Mucosa of descending colon (tissue), 3 donors: ENCODE measurements at regions not wholly inside any gene's neighbourhood (a gene's known extent, or its start where the extent isn't known, plus 50 kb on each side); places are given as distances from the start of the nearest gene placed in this dataset.

Source experiments
- ATAC-seq: fragments of 200-7000 bp; cut with Tn5 transposase; one replicate; pipeline ENCODE4 v1.9.1; 2020; ENCODE audit warnings: mild to moderate bottlenecking, moderate library complexity
- DNase-seq, 3 donors: peaks; one replicate each; pipeline ENCODE4 v3.0.0-alpha.2; 2020
- H3K36me3 ChIP-seq: fragments of 200-600 bp; one replicate; pipeline ENCODE4 v1.8.0; 2021; ENCODE audit warnings: low read depth, mild to moderate bottlenecking
- H3K4me1 ChIP-seq: fragments of 200-600 bp; one replicate; pipeline ENCODE4 v1.8.0; 2021; ENCODE audit warnings: low read depth, mild to moderate bottlenecking
- H3K4me3 ChIP-seq: fragments of 200-600 bp; one replicate; pipeline ENCODE4 v1.8.0; 2021; ENCODE audit warnings: mild to moderate bottlenecking
- H3K9me3 ChIP-seq: fragments of 200-600 bp; one replicate; pipeline ENCODE4 v1.8.0; 2021; ENCODE audit warnings: mild to moderate bottlenecking
- intact Hi-C, 2 donors: fragments of 100-400 bp; cut with DNase I in 1 of 2; cut with micrococcal nuclease in 1 of 2; formaldehyde crosslinking; loops; one replicate each; pipeline versions ENCODE4 v1.11.0 to v1.11.1; 2022; cut with DNase I, micrococcal nuclease
- TF ChIP-seq, protein P1 (sequence below): fragments of 200-600 bp; IDR thresholded peaks from one replicate; pipeline ENCODE4 v1.8.0; 2022; ENCODE audit warnings: antibody characterized with exemption, mild to moderate bottlenecking
- donor health status: DM: no; HTN: no; CAD: no; lungs with moderate emphysema.
- donor health status: DM: no; HTN: no; CAD: no.
- donor health status: DM: no; HTN: yes; CAD: no.

- intact Hi-C loops, result no loop called here
- no peak for ATAC-seq
These were observed 82.2 kb upstream of the OPRM1 start for GRCh38 chr6:153956808-153957207.

DNA sequence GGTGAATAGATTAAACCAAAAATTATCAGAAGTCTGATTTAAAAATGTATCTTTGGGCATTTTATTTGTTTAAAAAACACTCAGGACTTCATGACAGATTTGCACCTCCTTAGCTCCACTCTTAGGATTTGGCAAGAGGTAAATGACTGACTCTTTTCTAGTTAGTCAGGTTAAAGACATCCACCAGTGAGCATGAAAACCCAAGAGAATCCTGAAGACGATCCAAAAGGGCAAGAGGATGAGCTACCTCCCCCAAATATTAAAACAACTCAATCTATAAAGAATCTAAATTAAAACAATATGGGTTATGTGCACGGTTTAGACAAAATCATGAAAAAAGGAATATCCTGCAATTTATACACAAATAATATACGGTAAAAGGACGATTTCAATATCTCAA, 89.4 kb upstream of the OPRM1 start:
- intact Hi-C loops, result no loop called here
- Histone ChIP-seq H3K4me3 (no peak overlapping the region), H3K9me3 (no peaks in the 10 kb centered on the region), H3K36me3 (no peaks in the 10 kb centered on the region), H3K4me1 (no peaks in the 10 kb centered on the region)
- DNase-seq, result no peak
- no peak for ATAC-seq
- TF ChIP-seq, protein P1, sequence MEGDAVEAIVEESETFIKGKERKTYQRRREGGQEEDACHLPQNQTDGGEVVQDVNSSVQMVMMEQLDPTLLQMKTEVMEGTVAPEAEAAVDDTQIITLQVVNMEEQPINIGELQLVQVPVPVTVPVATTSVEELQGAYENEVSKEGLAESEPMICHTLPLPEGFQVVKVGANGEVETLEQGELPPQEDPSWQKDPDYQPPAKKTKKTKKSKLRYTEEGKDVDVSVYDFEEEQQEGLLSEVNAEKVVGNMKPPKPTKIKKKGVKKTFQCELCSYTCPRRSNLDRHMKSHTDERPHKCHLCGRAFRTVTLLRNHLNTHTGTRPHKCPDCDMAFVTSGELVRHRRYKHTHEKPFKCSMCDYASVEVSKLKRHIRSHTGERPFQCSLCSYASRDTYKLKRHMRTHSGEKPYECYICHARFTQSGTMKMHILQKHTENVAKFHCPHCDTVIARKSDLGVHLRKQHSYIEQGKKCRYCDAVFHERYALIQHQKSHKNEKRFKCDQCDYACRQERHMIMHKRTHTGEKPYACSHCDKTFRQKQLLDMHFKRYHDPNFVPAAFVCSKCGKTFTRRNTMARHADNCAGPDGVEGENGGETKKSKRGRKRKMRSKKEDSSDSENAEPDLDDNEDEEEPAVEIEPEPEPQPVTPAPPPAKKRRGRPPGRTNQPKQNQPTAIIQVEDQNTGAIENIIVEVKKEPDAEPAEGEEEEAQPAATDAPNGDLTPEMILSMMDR, result no peak

More at GRCh38 chr6:153956808-153957207, 82.2 kb upstream of the OPRM1 start:
- Histone ChIP-seq H3K4me3 (no peak overlapping the region), H3K9me3 (no peaks in the 10 kb centered on the region), H3K4me1 (no peaks in the 10 kb centered on the region), H3K36me3 (no peaks in the 10 kb centered on the region)
- TF ChIP-seq, protein P1, result no peak
- no peak for DNase-seq

DNA sequence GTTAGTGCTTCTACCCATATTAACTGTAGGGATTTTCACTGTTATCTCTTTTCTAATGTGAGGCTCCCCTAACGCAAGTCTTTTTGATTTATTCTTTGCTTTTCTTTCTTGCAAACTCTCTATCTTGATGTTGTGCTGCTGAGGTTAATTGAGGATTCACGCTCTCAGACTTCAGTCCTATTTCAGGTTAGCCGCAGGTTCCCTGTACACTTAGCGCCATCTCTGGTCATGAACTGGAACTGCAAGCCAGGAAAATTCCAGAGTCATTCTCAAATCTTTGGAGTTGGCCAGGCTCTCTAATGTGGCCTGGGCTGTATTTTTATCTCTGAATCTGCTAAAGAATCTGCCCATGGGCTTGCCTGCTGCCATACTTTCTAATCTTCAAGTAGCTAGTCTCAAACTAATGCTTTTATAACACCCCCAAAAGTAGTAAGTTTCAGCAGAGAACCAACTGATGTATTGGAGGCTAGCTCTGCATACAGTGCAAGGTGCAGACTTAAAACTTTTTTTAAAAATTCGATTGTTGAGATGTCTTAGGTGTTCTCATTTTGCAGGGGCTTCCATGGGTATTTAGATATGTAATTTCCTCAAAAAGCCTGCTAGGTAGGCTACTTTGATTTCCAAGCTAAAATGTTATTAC, 91.1 kb upstream of the OPRM1 start:
- Histone ChIP-seq H3K4me3 (no peak overlapping the region), H3K36me3 (no peaks in the 10 kb centered on the region), H3K4me1 (no peaks in the 10 kb centered on the region), H3K9me3 (no peaks in the 10 kb centered on the region)
- ATAC-seq, result peak; percentile 60
- TF ChIP-seq, protein P1, result peak; percentile 93
- peak in 1 of 3 donors; percentile 34 for DNase-seq
- intact Hi-C loops, result no loop called here

DNA sequence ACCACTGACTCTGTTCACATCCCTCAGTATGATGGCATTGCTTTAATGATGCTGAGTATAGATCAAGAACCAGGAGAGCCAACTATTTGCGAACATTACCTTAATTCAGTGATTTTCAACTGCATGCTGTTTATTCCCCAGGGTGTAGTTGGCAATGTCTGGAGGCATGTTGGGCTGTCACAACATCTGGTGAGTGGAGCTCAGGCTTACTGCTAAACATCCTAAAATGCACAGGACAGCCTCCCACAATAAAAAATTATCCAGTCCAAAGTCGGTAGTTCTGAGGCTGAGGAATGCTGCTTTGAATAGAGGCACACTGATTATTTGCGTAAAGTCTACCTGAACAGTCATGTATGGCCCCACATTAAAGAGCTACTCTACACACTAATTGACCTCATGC, 94.8 kb upstream of the OPRM1 start:
- TF ChIP-seq, protein P1, result no peak
- ATAC-seq, result no peak
- intact Hi-C loops, result no loop called here

GRCh38 chr6:153942361-153942760, 96.7 kb upstream of the OPRM1 start:
- Histone ChIP-seq H3K9me3 (no peaks in the 10 kb centered on the region), H3K36me3 (no peaks in the 10 kb centered on the region), H3K4me1 (no peaks in the 10 kb centered on the region), H3K4me3 (no peak overlapping the region)
- TF ChIP-seq, protein P1, result no peak
- DNase-seq, result no peak
- ATAC-seq, result no peak
- intact Hi-C loops, result no loop called here

More for the DNA sequence above, 94.8 kb upstream of the OPRM1 start:
- no peak overlapping the region for H3K4me3 ChIP-seq
- no peaks in the 10 kb centered on the region for H3K36me3 ChIP-seq
- H3K9me3 ChIP-seq, result no peaks in the 10 kb centered on the region
- DNase-seq, result no peak
- H3K4me1 ChIP-seq, result no peaks in the 10 kb centered on the region

DNA sequence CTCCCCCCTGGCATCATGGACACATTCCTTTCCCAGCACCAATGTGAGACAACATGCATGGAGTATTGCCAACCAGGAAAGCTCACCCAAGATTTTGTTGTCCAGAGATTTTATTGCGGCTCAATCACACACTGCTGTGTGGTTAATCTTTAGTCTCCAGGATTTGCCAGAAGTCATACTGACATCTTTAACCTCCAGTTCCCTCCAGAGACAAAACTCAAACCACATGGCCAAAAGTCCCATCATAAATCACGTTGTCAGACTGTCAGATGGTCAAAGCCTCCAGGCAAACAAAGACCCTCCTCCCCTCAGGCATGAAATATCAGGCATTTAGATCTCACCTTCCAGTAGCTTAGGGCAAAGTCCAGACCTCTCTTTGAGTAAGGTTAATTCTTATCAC, 97.3 kb upstream of the OPRM1 start:
- TF ChIP-seq, protein P1, result no peak
- no peaks in the 10 kb centered on the region for H3K36me3 ChIP-seq
- no peaks in the 10 kb centered on the region for H3K4me1 ChIP-seq
- H3K4me3 ChIP-seq, result no peak overlapping the region
- peak in 2 of 3 donors; percentile 19 to 63 for DNase-seq
- ATAC-seq, result peak; percentile 91
- intact Hi-C loops, result no loop called here
- no peaks in the 10 kb centered on the region for H3K9me3 ChIP-seq
